Erythroblast (primary cell): ENCODE measurements at regions not wholly inside any gene's neighbourhood (a gene's known extent, or its start where the extent isn't known, plus 50 kb on each side); places are given as distances from the start of the nearest gene placed in this dataset.

Experiments
- GATA1 ChIP-seq: IDR thresholded peaks from 2 replicates; pipeline ENCODE4 v1.6.1; 2011; ENCODE audit warnings: low read depth, mild to moderate bottlenecking, control low read depth, low read length, moderate library complexity
- POLR2A ChIP-seq: IDR thresholded peaks from 2 replicates; pipeline ENCODE4 v1.6.1; 2011; ENCODE audit warnings: mild to moderate bottlenecking, low read length

GRCh38 chr5:51988634-51989033 is 605.4 kb downstream of the ISL1 start:
- TF ChIP-seq POLR2A, result no peak
- no peak for TF ChIP-seq GATA1
